ENCODE measurements at regions not wholly inside any gene's neighbourhood (a gene's known extent, or its start where the extent isn't known, plus 50 kb on each side); places are given as distances from the start of the nearest gene placed in this dataset.

- 80 to 81% methylated on average over 1 to 6 of the region's 8 CpGs for WGBS, 2 donors
- H3K36me3 ChIP-seq = no peaks in the 10 kb centered on the region
- TF ChIP-seq EP300 (IDR thresholded peaks at IDR 0.05) (no peak), CTCF (IDR thresholded peaks at IDR 0.05) (peak in 4 of 6 experiments; percentile 32 to 43 (median 42)), POLR2A (IDR thresholded peaks at IDR 0.05) (no peak), POLR2AphosphoS5 (IDR thresholded peaks at IDR 0.05) (no peak)
- DNase-seq = peak in 1 of 2 donors; percentile 27
- H3K9me3 ChIP-seq = no peaks in the 10 kb centered on the region
- ATAC-seq (ENCODE audit: low FRiP score in 2 of 2) = peak in 1 of 2 donors; percentile 65
- no peaks in the 10 kb centered on the region for H3K4me1 ChIP-seq
- no peak overlapping the region for H3K4me3 ChIP-seq
- H3K27ac ChIP-seq = no peak overlapping the region
- no peaks in the 10 kb centered on the region for H3K27me3 ChIP-seq
These were observed 345.7 kb downstream of the CYP26B1 start for GRCh38 chr2:71801969-71802368.

GRCh38 chr2:71801556-71801955, 346.1 kb downstream of the CYP26B1 start:
- WGBS, 2 donors = 69 to 86% methylated on average over 1 to 3 of the region's 3 CpGs
- Histone ChIP-seq H3K27me3 (no peaks in the 10 kb centered on the region), H3K4me3 (no peak overlapping the region), H3K27ac (no peak overlapping the region), H3K4me1 (no peaks in the 10 kb centered on the region), H3K9me3 (no peaks in the 10 kb centered on the region), H3K36me3 (no peaks in the 10 kb centered on the region)
- DNase-seq (no peak), ATAC-seq (ENCODE audit: low FRiP score in 2 of 2) (no peak)
- TF ChIP-seq POLR2A (IDR thresholded peaks at IDR 0.05) (no peak), POLR2AphosphoS5 (IDR thresholded peaks at IDR 0.05) (no peak), EP300 (IDR thresholded peaks at IDR 0.05) (no peak), CTCF (IDR thresholded peaks at IDR 0.05) (no peak)

DNA sequence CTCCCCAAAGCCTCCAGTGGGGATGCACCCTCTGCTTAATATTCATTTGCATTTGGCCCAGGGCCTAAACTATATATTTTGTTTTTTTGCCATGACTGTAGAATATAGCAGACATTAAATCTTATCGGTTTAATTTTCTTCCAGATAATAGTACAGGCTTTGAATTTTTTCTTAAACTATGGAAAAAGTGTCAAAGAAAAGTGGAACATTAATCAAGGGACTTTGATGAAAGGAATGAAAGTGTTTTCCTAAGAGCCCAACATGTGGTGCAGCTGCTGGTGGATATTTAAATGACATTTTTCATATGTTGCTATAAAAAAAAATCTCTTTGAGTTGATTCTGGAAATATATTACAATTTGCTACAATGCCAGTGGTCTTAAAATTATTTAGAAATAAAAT, 346.8 kb downstream of the CYP26B1 start:
- DNase-seq (no peak), ATAC-seq (ENCODE audit: low FRiP score in 2 of 2) (no peak)
- Histone ChIP-seq H3K4me3 (no peak overlapping the region), H3K36me3 (no peaks in the 10 kb centered on the region), H3K4me1 (no peaks in the 10 kb centered on the region), H3K27me3 (no peaks in the 10 kb centered on the region), H3K9me3 (no peaks in the 10 kb centered on the region), H3K27ac (no peak overlapping the region)
- WGBS, 2 donors = 71 to 93% methylated on average over 1 of the region's 1 CpG
- no peak for TF ChIP-seq POLR2AphosphoS5 (IDR thresholded peaks at IDR 0.05)
- TF ChIP-seq POLR2A (IDR thresholded peaks at IDR 0.05) = no peak
- TF ChIP-seq EP300 (IDR thresholded peaks at IDR 0.05) = no peak
- TF ChIP-seq CTCF (IDR thresholded peaks at IDR 0.05) = no peak

DNA sequence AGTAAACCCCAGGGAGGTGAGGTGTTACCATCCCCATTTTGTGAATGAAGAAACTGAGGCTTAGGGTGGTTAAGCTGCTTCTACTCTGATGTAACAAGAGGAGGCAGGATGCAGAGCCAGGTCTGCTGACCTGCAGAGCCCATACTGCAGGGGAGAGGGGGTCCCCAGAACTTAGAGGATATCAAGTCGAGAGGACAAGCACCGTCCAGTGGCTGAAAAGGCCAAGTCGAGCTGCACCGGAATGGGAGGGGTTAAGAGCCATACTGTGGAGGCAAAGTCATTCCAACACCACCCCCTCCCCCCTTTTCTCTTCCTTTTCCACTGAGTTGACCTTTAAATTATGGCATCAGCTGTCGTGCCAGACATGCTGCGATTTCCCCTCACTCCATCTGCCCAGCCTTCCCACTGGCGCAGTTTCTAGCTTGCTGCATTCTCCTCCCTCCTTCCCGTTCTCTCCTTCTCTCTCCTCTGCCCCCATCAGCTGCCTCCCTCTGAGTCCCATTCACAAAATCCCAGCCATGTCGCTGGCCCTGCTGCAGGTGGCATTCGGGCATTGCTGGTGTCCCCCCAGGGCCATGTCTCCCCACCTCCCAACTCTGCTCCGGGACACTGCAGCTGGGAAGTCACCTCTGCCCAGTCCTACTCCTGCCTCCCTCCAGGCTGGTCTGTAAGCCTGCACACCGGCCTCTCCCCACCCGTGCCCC, 346.9 kb downstream of the DYSF start:
- WGBS, 2 donors = 69 to 76% methylated on average over 13 of the region's 13 CpGs
- H3K36me3 ChIP-seq = no peaks in the 10 kb centered on the region
- H3K9me3 ChIP-seq = no peaks in the 10 kb centered on the region
- no peaks in the 10 kb centered on the region for H3K4me1 ChIP-seq
- no peak overlapping the region for H3K27ac ChIP-seq
- H3K27me3 ChIP-seq = no peaks in the 10 kb centered on the region
- DNase-seq = peak in 1 of 2 donors; percentile 27
- no peak for ATAC-seq (ENCODE audit: low FRiP score in 2 of 2)
- no peak overlapping the region for H3K4me3 ChIP-seq
- no peak for TF ChIP-seq POLR2A (IDR thresholded peaks at IDR 0.05)
- no peak for TF ChIP-seq CTCF (IDR thresholded peaks at IDR 0.05)
- TF ChIP-seq POLR2AphosphoS5 (IDR thresholded peaks at IDR 0.05) = no peak
- no peak for TF ChIP-seq EP300 (IDR thresholded peaks at IDR 0.05)

DNA sequence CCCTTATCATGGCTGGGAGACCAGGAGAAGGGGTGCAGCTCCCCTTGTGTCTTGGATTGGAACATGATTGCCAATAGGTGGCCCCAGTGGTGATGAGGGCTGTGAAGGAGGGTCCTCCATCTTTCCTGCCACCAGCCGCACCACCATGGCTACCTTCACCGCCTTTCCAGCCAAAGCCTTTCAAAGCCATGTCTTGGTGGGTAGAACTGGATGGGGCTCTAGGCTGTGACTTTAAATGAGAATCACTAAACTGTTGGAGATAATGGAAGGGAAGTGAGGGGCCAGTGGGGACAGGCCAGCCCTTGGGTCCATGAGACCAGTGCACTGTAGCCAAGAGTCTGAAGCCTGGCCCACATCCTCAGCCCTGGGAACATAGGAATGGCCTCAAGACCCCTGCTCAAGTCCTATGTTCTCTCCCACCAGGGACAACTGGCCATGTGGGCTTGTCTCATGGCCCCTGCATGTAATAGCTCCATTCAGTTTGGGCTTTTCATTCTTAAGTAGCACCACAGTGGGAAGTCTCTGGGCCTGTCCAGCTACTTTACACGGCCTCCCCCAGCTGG, 345.7 kb downstream of the DYSF start:
- H3K27ac ChIP-seq = no peak overlapping the region
- TF ChIP-seq CTCF (IDR thresholded peaks at IDR 0.05) = no peak
- no peak for TF ChIP-seq POLR2AphosphoS5 (IDR thresholded peaks at IDR 0.05)
- no peak for TF ChIP-seq POLR2A (IDR thresholded peaks at IDR 0.05)
- no peak for TF ChIP-seq EP300 (IDR thresholded peaks at IDR 0.05)
- ATAC-seq (ENCODE audit: low FRiP score in 2 of 2) = no peak
- H3K9me3 ChIP-seq = no peaks in the 10 kb centered on the region
- 69 to 96% methylated on average over 1 to 3 of the region's 3 CpGs for WGBS, 2 donors
- no peaks in the 10 kb centered on the region for H3K36me3 ChIP-seq
- no peaks in the 10 kb centered on the region for H3K27me3 ChIP-seq
- H3K4me3 ChIP-seq = no peak overlapping the region
- DNase-seq = no peak
- no peaks in the 10 kb centered on the region for H3K4me1 ChIP-seq
